Fibroblast of skin of abdomen (primary cell): ENCODE measurements at regions not wholly inside any gene's neighbourhood (a gene's known extent, or its start where the extent isn't known, plus 50 kb on each side); places are given as distances from the start of the nearest gene placed in this dataset.
A peak's percentile ranks its signal among the peaks of the same experiment; 100 is the strongest.

Experiments
- DNase-seq: peaks from one replicate; pipeline ENCODE4 v3.0.0-alpha.2; 2013

DNA sequence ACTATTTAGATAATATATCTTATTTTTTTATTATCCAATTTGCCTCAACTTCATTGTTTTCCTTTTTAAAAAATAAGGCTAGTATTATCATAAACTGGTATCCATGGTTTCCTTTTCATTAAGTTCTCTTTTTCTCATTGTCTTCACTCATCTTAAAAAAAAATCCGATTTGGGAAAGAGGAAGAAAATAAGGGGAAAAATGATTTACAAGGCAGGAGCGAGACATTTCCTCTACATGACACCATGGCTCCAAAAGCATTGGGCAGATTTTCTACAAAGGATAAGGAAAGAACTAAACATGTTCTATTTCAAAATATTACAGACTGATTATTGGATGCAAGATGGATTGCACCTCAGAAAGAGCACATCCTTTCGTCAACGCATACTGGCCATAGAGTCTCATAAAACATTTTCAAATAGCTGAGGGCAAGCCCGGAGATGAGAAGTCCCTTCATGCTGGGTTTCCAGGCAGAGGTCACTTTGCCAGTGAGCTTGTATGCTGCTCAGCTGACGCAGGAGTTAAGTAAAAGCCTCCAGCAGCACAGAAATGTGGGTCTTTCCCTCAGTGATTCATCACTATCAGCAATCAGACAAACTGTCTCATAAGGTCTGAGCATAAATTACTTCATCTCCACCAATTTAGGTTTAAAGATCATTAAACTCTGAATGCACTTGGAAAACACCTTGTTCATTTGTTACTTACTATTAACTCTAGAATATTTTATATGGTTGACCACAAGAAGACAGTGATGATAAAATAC, 129.0 kb upstream of the TNFAIP3 start:
- peak; percentile 67 for DNase-seq

DNA sequence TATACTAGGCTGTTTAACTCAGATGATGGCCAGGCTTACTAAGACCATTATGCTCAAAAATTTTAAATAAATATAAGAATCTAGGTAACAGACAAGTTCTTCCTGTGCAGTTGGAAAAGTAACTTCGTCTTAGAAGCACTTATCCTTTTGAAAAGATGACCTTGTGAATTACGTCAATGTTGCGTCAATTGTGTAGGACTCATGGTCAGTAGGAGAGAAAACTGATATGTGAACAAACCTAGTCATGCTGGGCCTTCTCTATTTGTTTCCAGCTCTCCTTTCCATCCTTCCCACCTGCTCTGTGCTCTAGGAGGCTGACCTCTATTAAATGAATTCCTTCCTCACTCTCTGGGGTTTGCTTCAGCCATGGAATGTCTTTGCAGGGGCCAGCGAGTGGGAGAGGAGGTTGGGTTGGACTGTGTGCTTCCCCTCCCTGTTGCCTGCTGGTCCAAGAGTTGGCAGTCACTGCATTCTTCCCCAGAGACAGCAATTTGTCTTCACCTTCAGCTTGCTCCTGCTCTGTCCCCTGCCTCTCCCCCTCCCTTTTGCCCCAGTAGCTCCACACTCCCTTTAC, 128.0 kb upstream of the TNFAIP3 start:
- no peak for DNase-seq

DNA sequence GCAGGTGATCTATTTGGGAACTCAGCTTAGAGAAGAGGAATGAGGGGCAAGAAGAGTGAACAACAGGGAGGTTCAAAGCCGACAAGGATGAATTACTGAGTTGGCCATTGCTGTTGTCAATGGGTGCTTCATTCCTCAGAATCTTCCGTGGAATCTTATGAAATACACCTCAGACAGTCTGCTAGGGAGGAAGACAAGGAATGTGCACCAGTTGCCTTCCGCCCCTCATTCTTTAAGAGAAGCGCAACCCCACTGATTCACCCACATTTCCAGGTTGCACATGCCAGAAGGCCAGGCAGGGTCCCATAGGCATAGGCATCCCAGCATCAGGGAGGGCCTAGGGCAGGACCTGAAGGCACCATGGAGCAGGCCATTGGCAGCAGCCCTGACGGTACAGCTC, 127.5 kb upstream of the TNFAIP3 start:
- DNase-seq = no peak

DNA sequence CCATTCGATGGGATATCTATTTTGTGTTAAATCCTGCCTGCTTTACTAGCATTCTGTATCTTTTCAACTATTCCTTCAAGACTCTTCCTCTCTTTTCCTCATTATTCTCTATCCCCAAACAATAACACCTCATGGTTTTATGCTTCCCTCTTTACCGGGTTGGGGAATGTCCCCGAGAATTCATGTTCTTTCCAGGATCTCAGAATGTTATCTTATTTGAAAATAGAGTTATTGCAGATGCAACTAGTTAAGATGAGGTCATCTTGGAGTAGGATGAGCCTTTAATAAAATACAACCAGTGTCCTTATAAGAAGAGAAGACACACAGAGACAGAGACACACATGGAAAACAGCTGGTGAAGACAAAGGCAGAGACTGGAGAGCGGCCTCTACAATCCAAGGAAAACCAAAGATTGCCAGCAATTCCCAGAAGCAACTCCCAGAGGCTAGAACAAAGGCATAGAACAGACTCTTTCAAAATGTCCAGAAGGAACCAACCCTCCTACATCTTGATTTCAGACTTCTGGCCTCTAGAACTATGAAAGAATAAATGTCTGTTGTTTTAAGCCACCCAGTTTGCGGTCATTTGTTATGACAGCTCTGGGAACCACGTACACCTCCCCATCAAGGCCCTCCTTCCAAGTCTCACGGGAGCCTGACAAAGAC, 126.8 kb upstream of the TNFAIP3 start:
- DNase-seq = peak; percentile 52

DNA sequence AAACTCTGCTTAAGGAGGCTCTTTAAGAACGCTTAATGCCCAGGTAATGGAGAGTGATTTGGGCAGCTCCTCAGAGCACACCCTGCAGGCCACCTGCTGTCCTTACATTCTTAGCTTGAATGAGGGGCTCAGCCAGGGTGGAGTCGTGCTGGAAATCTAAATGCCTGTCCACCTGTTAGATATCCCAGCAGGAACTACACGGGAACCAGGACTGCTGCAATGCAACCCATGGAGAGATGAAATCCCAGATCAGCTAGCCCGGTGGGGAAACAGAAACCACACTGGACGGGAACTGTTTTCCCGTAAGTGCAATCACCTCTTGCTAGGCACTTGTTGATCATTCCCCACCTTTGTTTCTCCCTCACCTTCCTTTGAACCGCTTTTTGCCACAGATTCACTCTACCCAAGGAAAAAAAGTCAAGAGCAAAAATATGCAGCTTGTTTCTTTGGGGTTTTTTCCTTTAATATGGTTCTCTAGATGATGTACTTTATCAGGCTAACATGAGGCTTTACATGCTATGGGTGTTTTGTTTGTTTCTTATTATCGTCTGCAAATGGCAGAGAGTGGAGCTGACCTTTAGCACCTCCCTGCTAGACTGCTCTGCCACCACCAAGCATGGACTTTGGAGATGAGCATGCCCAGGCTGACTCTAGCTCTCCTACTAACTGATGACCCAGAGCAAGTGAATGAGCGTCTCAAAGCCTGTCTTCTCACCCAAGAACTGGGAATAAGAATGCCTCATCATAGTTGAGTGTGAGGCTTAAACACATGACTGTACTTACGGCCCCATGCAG, 125.9 kb upstream of the TNFAIP3 start:
- no peak for DNase-seq

DNA sequence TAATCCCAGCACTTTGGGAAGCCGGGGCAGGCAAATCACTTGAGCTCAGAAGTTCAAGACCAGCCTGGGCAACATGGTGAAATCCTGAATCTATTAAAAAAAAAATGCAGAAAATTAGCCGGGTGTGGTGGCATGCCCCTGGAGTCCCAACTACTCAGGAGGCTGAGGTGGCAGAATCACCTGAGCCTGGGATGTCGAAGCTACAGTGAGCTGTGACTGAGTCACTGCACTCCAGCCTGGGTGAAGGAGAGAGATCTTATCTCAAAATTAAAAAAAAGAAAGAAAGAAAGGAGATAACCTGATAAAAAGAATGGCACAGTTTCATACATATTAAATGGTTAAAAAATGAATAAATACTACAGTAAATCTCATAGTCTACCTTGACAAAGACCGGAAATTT, 123.6 kb upstream of the TNFAIP3 start:
- no peak for DNase-seq

DNA sequence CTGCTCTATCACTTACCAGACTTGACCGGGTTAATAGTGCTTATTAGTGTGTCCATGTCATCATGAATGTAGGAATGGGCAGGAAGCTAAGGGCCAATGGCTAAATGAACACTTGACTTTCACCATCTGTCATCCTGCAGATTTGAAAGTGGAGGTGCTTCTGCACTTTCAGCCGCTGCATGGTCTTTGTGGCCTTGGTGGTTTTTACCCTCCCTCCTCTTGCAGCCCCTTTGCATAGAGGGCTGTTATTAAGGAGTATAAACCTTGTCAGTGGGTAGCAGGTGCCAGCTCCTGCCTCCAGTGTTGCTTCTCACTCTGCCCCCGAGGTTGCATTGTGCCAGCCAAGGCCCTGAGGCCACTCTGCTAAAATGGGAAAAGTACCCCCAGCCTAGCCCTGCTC, 122.2 kb upstream of the TNFAIP3 start:
- no peak for DNase-seq

DNA sequence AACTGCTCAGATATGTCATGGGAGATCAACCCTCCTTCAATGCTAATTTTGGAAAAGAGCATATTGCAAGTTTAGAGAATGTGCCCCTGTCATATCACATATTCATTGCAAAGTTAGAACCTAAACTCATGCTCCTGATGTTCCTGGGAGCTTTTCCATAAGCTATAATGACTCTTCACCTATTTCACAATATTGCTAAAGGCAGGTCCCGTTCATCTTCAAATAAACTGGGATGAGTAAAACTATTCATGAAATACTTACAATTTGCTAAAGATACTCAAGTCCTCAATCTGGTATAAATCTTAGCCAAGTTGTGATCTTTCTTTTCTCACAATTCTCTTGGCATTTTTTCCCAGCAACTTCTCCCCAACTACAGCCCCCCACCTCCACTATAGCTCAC, 121.7 kb upstream of the TNFAIP3 start:
- no peak for DNase-seq

DNA sequence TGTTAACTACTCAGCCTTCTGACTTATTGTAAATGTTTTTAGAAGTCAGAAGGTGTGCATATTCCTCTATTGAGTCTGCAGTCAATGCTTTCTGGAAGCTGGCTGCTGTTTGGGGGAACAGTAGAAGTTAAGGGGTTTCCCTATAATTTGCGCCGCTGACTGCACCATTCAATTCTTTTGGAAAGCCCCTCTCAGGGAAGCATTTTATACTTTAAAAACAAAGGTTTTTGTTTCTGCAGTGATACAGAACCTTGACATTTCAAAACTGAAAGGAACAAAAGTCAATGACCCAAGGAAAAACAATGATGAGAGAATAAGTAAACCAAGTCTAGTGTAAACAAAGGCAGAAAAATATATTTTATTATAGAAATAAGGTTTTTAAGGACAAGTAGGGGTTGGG, 120.8 kb upstream of the TNFAIP3 start:
- DNase-seq = no peak

DNA sequence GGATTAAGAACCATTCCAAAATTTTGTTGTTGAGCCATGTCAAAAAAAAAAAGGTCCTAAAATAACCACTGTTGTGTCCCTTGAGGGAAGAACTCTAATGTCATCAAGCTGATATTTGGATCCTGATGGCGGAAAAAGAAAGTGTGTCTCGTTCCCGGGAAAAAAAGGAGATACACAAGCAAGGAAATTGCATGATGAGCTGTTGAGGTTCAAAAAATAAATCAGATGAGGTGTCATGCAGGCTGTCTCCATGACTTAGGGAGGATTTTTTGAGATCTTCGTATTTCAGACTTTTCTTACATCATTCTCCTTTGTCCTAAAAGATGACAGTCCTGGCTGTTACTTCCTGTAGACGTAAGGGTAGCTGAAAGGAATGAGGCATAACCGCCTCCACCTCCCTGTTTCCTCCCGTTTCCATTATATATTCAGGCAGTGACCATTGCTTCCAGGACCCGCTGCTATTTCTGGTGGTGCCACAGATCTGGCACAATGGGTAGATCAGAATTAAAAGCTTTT, 117.3 kb upstream of the TNFAIP3 start:
- DNase-seq = no peak

DNA sequence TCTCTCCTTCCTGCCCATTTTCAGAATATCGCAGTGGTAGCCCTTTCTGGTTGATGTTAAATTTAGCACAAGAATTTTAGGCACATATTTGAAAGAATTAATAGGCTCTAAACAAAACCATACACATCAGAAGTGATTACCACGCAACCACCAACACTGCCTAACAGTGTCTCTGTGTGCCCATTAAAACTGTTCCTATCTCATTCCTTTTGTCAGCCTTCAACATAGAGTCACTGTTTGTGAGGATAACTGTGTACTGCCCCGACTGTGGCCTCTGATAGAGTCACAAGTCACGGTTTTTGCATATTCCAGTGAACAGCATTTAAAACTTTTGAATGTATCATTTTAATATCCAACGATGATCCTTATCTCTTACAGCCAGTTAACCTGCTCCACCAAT, 116.8 kb upstream of the TNFAIP3 start:
- no peak for DNase-seq

DNA sequence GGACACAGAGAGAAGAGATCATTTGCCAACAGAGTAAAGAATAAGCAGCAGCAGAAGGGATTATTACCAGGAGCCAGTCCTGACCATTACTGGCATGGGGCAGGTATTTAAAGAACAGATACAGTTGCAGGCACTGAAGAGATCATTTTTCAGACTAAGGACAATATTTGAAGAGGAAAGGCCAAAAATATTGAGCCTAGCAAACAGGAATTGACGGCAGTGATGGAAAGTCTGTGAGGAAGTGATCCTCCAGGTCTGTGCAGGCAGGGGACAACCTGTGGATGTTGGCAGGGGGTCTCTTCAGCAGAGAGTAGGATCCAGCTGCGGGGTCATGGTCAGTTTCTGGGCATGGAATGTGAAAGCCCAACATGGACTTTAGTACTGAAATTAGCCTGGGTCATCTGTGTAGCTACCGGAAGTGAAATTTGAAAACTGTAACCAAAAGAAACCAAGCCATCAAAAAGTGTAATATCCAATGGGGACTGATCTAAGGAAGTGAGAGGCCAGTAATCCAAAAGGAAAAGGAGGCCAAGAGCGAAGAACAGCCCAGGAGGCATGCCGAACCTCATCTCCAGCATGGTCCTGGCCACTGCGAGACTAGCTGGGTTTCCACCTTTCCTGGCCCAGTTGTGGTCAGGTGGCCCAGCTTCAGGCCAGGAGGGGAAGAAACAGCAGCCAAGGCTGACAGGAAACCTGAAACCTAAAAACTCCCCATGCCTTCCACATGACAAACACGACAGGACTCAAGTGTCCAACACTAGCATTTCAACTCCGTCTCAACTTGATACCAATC, 115.1 kb upstream of the TNFAIP3 start:
- no peak for DNase-seq

DNA sequence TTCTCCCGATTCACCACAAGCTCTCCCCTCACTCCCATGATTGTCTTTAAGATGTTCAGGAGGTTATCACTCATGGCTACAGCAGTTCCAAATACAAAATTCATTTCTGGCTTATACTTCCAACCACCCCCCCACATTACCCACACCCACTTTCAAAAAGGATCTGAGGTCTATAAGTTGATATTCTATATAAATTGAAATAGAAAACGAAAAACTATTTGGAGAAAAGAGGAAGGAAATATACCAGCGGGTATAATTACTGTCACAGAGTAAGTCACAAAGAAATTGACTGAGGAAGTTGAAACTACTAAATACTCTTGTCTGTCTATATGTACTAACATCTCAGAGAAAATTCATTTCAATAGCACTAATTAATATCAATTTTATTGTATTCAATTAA, 112.7 kb upstream of the TNFAIP3 start:
- DNase-seq = no peak

DNA sequence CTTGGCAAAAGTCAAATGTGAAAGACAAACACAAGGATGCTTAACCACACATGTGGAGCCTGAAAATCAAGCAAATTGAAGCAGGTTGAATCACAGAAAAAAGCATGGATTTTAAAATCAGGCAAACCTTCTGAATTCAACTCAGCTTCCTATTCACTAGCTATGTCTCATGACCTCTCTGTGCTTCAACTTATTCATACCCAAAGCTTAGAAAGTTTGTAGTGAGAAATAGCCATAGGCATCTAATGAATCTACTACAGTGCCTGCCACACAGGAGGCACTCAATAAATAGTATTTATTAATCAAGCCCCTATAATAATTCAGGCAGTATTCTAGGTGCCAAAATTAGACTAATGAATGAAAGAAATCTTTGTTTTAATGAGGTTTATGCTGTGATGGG, 112.2 kb upstream of the TNFAIP3 start:
- DNase-seq = no peak

DNA sequence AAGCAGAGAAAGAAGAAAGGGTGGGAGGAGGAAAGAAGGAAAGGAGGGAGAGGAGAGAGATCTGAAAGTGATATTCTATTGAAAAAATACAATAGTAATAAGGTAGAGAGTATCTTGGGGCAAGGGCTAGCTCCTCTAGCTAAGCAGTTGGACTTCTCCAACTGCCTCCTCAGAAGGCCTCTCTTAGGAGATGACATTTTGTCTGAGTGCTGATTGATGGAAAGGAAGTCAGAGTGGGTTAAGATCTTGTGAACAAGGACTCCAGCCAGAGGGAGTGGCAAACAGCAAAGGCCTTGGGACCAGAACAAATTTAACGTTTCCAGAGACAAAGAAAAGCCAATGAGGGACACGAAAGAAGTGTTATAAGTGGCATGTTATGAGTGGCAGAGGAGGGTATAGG, 111.8 kb upstream of the TNFAIP3 start:
- no peak for DNase-seq

DNA sequence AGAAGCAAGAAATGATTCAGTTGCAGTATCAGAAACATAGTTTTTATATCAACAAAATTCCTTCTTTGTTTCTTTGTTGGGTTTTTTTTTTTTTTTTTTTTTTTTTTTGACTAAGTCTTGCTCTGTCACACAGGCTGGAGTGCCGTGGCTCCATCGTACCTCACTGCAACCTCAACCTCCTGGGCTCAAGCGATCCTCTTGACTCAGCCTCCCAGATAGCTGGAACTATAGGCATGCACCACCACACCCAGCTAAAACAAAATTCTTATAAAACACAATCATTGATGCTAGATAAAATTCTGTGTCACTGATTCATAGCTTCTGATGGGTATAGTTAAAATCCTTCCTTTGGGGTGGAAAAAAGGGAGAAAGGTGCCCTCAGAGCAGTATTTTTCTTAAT, 110.3 kb upstream of the TNFAIP3 start:
- no peak for DNase-seq

DNA sequence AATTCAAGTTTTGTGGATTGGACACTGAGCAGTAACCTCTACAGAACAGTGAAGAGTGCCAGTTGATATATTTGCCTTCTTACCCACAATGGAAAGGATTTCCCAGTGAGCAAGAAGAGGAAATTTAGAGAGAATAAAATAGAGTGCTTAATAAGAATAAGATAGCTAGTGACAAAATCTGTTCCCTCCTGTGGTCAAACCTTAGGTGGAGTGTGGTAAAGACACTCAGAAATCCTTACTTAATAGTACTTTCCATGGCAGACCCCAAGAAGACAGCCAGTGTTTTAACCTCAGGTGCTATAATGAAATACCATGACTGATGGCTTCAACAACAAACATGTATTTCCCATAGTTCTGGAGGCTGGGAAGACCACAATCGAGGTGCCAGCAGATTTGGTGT, 108.4 kb upstream of the TNFAIP3 start:
- DNase-seq = no peak

DNA sequence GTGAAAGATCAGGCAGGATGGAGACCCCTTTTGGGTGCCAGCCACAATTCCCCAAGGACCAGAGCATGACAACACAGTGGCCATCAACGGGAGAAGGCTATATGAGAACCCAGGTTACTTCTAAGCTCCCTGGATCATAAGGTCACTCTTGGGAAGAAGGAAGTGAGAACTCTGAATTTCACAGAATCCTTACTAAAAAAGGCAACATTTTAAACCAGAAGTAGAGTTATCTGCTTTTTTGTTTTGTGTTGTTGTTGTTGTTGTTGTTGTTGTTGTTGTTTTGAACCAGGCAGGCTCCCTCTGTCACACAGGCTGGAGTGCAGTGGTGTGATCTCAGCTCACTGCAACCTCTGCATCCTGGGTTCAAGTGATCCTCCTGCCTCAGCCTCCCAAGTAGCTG, 107.4 kb upstream of the TNFAIP3 start:
- no peak for DNase-seq

DNA sequence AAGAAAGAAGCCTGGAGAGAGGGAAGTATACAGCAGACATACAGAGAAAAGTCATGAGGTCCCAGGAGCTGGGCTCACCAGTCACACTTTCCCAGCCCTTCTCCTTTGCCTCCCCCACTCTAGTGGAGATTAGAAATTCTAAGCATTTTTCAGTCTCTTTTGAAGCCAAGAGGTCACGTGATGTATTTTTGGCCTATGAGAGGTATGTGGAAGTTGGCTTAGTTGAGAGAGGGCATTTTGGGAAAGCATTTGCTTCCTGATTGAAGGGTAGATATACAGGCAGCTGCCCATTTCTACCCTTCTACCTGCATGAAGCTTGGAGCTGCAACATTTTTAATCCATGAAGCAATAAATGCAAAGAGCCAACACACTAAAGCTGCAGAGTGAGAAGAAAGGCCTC, 106.0 kb upstream of the TNFAIP3 start:
- DNase-seq = no peak

DNA sequence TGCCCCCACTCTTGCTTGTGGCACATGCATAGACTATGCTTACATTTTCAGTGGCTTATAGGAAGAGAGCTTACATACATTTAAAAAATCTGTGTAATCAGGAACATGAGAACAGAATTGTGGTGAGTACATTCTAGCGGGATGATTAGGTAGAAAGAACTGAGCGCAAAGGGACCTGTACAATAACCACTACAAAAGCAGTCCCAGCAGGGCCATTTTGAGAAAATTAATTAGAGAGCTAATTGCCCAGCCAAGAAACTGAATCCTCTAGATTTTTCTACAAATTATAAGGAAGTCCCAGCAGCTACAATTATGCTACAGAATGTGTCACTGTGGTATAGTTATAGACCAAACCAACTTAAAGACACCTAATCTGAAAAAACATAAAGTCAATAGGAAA, 105.6 kb upstream of the TNFAIP3 start:
- DNase-seq = no peak

DNA sequence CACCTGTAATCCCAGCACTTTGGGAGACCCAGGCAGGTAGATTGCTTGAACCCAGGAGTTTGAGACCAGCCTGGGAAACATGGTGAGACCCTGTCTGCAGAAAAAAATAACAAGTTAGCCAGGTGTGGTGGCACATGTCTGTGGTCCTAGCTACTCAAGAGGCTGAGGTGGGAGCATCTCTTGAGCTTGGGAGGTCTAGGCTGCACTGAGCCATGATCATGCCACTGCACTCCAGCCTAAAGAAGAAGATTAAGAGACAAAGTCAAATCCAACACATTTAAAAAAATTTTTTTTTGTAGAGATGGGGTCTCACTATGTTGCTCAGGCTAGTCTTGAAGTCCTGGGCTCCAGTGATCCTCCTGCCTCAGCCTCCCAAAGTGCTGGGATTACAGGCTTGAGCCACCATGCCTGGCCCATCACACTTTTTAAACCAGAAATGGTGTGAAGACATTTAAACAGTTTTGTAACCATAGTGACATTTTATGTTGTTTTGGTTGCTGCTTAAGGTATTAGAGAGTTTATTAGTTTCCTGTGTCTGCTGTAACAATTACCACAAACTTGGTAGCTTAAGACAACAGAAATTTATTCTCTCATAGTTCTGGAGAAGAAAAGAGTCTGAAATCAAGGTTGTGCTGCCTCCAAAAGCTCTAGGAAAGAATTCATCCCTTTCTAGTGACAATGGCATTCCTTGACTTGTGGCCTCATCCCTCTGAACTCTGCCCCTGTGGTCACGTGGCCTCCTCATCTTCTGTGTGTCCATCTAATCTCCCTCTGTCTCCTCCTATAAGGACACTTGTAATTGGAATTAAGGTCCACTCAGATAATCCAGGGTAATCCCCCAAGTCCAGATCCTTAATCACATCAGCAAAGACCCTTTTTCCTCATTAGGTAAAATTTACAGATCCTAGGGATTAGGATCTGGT, 104.6 kb upstream of the TNFAIP3 start:
- DNase-seq = no peak
